Stimulated activated CD8-positive, alpha-beta memory T cell treated with anti-CD3 and anti-CD28 coated beads, Interleukin-12 subunit alpha, Interleukin-12 subunit beta, amount 100 ng/mL, for 24 hours (primary cell): ENCODE measurements at regions not wholly inside any gene's neighbourhood (a gene's known extent, or its start where the extent isn't known, plus 50 kb on each side); places are given as distances from the start of the nearest gene placed in this dataset.
"Not testable (repeated sequence)": the region's sequence is repeated elsewhere in the genome, so short reads cannot be mapped to it uniquely, and the experiment has no call there.

Experiments
- DNase-seq: peaks from one replicate; pipeline ENCODE4 v3.0.0-alpha.2; 2020; ENCODE audit errors: extremely low read depth

GRCh38 chr10:3961082-3961481, 176.1 kb upstream of the KLF6 start:
- no peak for DNase-seq

- DNase-seq = no peak
Observed at GRCh38 chr10:3960496-3960895, 175.5 kb upstream of the KLF6 start.

GRCh38 chr10:3959370-3960325, 174.6 kb upstream of the KLF6 start:
- DNase-seq = no peak

GRCh38 chr10:3958472-3958996, 173.5 kb upstream of the KLF6 start:
- DNase-seq = no peak

- no peak for DNase-seq
Observed at GRCh38 chr10:3955955-3956617, 171.1 kb upstream of the KLF6 start.

- DNase-seq = no peak
Observed at GRCh38 chr10:3955493-3955892, 170.5 kb upstream of the KLF6 start.

- no peak for DNase-seq
Observed at GRCh38 chr10:3954615-3955014, 169.6 kb upstream of the KLF6 start.

- not testable (repeated sequence) for DNase-seq
Observed at GRCh38 chr10:3954007-3954406, 169.0 kb upstream of the KLF6 start.

GRCh38 chr10:3951993-3952392, 167.0 kb upstream of the KLF6 start:
- no peak for DNase-seq

GRCh38 chr10:3950676-3951275, 165.8 kb upstream of the KLF6 start:
- DNase-seq = no peak

- no peak for DNase-seq
Observed at GRCh38 chr10:3949711-3950110, 164.7 kb upstream of the KLF6 start.

- peak; percentile 31 for DNase-seq
Observed at GRCh38 chr10:3948843-3949242, 163.8 kb upstream of the KLF6 start.

- no peak for DNase-seq
Observed at GRCh38 chr10:3946234-3947229, 161.5 kb upstream of the KLF6 start.

GRCh38 chr10:3945026-3945425, 160.0 kb upstream of the KLF6 start:
- DNase-seq = no peak

GRCh38 chr10:3944591-3944990, 159.6 kb upstream of the KLF6 start:
- no peak for DNase-seq

GRCh38 chr10:3943695-3944257, 158.8 kb upstream of the KLF6 start:
- DNase-seq = no peak

GRCh38 chr10:3942937-3943489, 158.0 kb upstream of the KLF6 start:
- no peak for DNase-seq

GRCh38 chr10:3941676-3942075, 156.7 kb upstream of the KLF6 start:
- no peak for DNase-seq

- DNase-seq = no peak
Observed at GRCh38 chr10:3936422-3937040, 151.5 kb upstream of the KLF6 start.

GRCh38 chr10:3935933-3936359, 150.9 kb upstream of the KLF6 start:
- no peak for DNase-seq
